Erythroblast (primary cell): ENCODE measurements at regions not wholly inside any gene's neighbourhood (a gene's known extent, or its start where the extent isn't known, plus 50 kb on each side); places are given as distances from the start of the nearest gene placed in this dataset.

ENCODE experiments used
- GATA1 ChIP-seq: IDR thresholded peaks from 2 replicates; pipeline ENCODE4 v1.6.1; 2011; ENCODE audit warnings: low read depth, mild to moderate bottlenecking, control low read depth, low read length, moderate library complexity
- POLR2A ChIP-seq: IDR thresholded peaks from 2 replicates; pipeline ENCODE4 v1.6.1; 2011; ENCODE audit warnings: mild to moderate bottlenecking, low read length

- TF ChIP-seq POLR2A (no peak), GATA1 (no peak)
Observed at GRCh38 chr4:187227907-187228704, 504.4 kb upstream of the FAT1 start.
